NCI-H446 (cell line): ENCODE measurements at regions not wholly inside any gene's neighbourhood (a gene's known extent, or its start where the extent isn't known, plus 50 kb on each side); places are given as distances from the start of the nearest gene placed in this dataset.

ENCODE experiments used
- DNase-seq, 2 experiments: peaks; one replicate each; lab custom pipeline; 2025; lab: John Stamatoyannopoulos, UW

GRCh38 chr12:24083838-24084237 lies 134.4 kb upstream of the SOX5 start:
- no peak for DNase-seq

DNA sequence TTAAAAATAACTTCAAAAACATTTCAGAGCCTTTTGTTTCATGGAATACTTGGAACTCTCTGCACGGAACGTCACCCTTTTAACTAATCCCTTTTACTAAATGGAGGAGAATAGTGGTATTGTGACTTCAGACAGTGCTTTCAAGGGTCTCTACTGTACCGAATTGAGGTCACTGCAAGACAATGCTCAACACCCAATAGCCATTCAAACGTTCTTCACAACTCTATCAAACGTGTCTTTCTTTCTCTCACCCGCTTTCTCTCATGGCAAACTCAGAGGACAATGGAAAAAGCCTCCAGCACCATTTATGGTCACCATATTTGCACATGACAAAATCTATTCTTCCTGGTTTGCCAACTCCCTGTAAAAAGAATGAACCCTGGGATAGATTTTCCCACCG lies 132.1 kb upstream of the SOX5 start:
- no peak for DNase-seq

DNA sequence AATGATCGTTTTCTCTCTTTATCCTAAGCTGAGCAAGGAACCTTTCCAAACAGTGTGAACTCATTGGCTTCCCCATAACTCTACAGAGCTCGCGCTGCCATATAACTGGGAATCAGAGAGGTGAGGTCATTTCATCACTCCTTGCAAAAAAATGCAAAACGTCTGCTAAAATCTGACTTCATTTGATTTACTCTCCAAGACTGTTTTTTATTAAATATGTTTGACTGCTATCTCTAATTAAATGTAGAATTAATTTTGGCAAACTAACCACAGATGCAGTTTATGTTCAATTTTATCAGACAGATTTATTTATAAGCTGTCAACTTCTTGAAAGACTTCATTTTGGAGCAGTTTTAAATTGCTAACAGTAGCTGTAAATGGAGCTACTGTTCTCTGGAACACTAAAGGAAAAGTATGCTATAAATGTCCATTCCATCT lies 131.6 kb upstream of the SOX5 start:
- DNase-seq, result no peak

- no peak for DNase-seq
Observed at GRCh38 chr12:24080465-24080864, 131.0 kb upstream of the SOX5 start.

DNA sequence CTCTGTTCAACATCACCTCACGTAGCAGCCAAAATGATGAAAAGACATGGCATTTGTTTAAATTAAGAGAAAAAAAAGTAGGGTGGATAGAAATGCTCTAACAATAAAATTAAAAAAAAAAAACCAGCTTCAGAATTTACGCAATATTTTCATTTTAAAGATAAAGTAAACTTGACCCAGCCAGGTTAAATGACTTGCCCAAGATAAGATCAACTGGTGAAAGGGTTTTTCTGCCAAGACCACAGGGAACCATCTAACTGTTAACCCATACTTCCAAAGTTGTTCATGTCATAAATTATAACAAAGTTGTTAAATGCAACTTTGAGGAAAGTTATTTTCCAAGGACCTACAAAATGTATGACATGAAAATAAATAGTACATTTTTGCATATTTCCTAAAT lies 129.6 kb upstream of the SOX5 start:
- DNase-seq, result no peak

DNA sequence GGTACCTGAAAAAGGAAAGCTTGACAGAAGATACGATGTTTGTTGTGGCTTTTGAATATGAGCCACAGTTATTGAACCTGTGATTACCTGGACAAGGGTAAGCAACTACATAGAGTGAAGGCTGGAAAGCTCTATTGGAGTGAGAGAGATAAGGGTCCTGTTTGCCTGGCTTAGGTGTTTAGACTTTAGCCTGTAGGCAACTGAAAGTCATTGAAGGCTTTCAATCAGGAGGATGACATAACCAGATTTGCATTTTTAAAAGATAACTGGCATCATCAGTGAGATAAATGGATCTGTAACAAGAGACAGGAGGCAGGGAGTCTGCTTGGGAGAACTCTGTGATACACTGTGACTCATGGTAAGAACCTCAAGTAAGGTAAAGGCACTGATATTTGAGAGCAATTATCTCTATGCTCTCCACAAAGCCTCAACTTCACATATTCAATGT lies 128.9 kb upstream of the SOX5 start:
- DNase-seq, result no peak

- DNase-seq, result no peak
Observed at GRCh38 chr12:24077161-24077560, 127.7 kb upstream of the SOX5 start.

DNA sequence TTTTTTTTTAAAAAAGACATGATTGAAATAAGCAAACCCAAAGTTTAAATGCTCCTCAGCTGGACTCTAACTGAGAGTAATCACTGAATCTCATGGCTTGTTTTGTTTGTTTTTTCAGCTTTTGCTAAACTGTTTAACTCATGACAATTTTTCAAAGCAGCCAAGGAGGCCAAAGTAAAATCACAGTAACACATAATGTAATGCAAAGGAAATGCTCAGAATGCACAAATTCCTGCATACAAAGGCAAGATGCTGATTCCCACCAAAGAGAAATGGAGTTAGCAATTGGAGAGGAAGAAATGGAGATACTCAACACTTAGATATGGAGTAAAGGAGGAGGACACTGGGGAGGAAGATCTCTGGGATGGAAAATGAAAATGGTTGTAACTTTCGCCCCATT lies 126.2 kb upstream of the SOX5 start:
- no peak for DNase-seq

GRCh38 chr12:24073170-24073810 lies 123.8 kb upstream of the SOX5 start:
- no peak for DNase-seq

- DNase-seq, result peak in 1 of 2 experiments; percentile 7
Observed at GRCh38 chr12:24072302-24072701, 122.8 kb upstream of the SOX5 start.

- no peak for DNase-seq
Observed at GRCh38 chr12:24071842-24072241, 122.4 kb upstream of the SOX5 start.

DNA sequence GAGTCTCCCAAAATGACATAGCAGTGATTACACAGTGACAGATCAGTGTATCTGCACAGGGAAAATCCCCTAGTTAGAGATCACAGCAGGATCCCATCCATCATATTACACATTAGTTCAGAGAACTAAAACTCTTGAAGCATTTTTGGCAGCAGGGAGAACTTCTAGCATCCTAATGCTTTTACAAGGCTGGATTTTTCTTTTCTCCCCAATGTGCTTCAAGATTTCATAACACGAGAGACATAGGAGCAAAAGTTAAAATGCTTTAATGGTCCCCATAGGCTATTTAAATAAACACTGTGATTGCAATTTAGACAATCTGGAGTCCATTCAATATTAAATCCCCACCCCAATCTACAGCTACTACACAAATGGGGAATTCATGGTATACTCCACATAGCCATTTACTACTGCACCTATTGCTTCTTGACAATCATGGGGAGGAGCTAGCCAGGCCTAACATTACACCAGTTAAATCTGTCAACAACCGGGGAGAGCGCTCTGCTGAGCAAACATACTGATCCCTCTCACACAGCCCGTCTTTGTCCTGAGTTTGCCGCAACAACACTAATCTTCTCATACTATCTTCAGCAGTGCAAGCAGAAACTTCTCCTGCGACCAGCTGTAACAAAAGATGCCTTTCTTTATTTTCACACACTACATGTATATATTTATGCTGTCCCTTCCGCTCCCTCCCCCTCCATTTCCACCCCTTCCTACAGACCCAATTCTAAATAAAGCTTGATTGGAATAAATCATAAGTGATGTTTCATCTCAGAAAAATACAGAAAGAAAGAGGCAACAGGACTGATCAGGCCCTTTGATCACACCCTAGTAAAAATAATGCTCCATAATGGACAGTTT lies 120.3 kb upstream of the SOX5 start:
- peak; percentile 60 to 70 for DNase-seq

DNA sequence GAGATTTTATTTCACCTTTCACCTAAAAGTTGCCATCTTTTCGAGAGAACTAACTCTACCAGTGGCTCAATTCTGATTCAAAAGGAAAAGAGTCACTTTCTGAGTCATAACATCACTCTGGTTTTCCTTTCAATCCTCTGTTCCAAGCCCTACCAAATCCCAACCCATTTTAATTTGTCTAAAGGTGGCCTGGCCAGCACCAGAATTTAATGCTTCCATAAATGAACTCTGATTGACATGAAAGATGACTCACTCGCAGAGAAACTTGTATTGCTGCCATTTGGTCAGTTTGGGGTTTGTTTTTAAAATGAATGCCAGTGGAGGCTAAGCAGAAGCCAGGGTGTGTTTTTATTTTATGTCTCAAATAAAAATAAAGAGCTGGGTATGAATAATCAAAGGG lies 117.4 kb upstream of the SOX5 start:
- peak in 1 of 2 experiments; percentile 43 for DNase-seq

DNA sequence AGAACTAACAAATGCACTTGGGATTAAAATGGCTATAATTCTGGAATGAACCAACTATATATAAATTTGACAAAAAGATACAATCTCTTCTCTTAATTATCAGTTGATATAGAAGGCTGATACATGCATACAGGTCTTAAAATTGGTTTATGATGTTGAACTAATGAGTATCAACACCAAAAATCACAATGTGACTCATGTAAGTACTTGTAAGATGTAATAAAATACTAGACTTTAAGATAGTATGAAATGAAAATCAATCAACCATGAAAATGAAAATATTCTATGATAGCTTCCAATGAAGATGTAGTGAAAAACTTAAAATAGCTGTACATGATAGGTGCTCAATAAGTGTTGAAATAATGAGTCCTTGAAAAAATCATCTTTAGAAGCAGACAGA lies 116.6 kb upstream of the SOX5 start:
- DNase-seq, result no peak

DNA sequence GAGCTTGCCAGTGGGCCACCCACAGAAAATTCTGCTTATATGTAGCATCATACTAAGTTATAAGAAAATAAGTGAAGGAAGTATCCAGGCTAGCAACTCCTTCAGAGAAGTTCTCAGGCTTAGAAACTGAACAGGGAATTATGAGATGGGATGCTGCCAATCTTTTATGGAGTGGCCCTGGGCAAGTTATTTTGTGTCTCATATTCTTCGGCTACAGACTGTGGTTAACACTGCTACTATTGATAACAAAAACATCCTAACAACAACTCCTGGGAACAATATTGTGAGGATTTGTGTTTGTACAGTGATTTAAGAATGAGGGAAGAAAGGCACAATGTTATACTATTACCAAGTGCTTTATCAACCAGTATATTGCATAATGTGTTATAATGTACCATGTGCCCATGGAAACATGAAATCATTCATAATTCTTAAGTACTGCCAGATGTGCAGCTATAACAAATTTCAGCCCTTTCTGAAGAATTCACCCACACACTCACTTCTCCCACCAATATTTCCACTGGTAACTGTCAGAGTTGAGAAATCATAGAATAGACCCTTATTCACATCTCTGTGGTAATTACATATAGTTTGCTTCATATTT lies 113.3 kb upstream of the SOX5 start:
- DNase-seq, result no peak

DNA sequence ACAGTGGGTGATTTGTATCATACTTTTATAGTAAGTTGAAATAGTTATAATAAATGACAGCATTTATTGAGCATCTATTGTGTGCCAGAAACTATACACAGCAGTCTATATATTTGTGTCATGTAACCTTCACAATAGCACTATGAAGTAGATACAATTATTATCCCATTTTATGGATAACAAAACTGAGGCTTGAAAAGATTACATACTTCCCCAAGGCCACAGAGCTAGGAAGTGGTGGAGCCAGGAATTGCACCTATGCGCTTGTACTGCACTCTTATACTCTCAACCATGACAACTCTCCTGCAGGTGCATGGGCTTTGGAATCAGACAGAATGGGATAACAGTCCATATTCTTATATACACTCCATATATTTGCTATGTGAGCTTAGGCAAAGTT lies 110.6 kb upstream of the SOX5 start:
- DNase-seq, result no peak

- DNase-seq, result no peak
Observed at GRCh38 chr12:24057920-24058476, 108.5 kb upstream of the SOX5 start.

DNA sequence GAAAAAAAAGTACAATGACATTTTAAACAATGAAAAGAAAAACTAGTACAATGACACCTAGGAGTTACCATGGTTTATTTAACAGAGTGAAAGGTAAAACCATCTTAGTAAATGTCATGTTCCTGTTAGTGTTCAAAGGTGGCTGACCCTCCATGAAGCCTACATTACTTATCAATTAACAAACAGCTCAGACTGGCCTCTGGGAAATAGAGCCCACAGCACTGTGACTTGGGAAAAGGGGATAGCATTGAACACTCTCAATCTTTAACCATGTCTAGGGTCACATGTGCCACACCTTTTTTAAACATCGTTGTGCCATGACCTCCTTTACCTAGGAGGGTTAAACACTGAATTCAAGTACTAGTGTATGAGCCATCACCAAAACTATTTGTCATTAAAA lies 106.3 kb upstream of the SOX5 start:
- no peak for DNase-seq

GRCh38 chr12:24054416-24054815 lies 104.9 kb upstream of the SOX5 start:
- DNase-seq, result peak; percentile 75 to 77

DNA sequence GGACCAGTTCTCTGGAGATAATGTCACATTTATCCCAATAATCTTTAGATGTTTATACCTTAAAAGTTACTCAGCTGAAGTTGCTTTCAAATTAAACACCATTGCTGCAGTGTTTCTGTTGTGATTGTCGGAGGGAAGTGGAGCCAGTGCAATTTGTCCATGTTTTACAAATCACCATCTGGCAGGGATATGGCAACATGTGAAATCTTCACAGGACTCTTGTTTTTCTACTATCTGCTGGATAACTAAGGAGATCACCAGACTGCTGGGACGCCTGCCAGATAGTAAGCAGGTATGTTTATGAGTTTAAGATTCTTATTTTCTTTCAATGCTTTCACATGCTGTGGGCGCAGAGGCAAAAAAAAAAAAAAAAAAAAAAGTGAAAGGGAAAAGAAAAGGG lies 100.3 kb upstream of the SOX5 start:
- DNase-seq, result peak; percentile 18 to 69

GRCh38 chr12:24049101-24049500 lies 99.6 kb upstream of the SOX5 start:
- no peak for DNase-seq

DNA sequence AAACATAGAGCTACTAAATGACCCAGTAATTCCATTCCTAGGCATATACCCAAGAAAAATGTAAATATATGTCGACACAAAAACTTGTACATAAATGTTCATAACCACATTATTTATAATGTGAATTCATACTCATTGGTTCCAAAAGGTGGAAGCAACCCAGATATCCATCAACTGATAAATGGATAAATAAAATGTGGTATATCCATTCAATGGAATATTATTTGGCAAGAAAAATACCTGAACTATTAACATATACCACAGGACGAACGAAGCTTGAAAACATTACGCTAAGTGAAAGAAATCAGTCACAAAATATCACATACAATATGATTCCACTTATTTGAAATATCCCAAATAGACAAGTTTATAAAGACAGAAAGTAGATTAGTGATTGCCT lies 99.0 kb upstream of the SOX5 start:
- no peak for DNase-seq

- no peak for DNase-seq
Observed at GRCh38 chr12:24047326-24047725, 97.9 kb upstream of the SOX5 start.
